ENCODE measurements at regions not wholly inside any gene's neighbourhood (a gene's known extent, or its start where the extent isn't known, plus 50 kb on each side); places are given as distances from the start of the nearest gene placed in this dataset.

DNA sequence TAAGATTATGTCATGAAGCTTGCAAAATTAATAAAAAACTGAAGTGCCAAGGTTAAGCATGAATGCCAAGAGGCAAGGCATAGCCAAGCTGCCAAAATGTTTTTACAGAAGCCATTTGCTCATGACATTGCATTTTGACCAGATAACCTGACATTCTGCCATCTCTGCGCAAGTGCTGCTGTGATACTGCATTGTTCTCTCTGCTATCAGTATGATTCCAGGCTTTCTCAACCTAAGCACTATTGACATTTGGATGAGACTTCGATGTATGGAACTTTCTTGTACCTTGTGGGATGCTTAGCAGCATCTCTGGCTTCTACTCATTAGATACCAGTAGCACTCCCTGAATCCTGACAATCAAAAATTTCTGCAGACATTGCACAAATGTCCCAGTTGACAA lies 139.2 kb downstream of the RASSF9 start:
- TF ChIP-seq, protein P1, sequence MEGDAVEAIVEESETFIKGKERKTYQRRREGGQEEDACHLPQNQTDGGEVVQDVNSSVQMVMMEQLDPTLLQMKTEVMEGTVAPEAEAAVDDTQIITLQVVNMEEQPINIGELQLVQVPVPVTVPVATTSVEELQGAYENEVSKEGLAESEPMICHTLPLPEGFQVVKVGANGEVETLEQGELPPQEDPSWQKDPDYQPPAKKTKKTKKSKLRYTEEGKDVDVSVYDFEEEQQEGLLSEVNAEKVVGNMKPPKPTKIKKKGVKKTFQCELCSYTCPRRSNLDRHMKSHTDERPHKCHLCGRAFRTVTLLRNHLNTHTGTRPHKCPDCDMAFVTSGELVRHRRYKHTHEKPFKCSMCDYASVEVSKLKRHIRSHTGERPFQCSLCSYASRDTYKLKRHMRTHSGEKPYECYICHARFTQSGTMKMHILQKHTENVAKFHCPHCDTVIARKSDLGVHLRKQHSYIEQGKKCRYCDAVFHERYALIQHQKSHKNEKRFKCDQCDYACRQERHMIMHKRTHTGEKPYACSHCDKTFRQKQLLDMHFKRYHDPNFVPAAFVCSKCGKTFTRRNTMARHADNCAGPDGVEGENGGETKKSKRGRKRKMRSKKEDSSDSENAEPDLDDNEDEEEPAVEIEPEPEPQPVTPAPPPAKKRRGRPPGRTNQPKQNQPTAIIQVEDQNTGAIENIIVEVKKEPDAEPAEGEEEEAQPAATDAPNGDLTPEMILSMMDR (IDR thresholded peaks at IDR 0.05): no peak
- TF ChIP-seq POLR2AphosphoS5 (IDR thresholded peaks at IDR 0.05): no peak
